ENCODE measurements at regions not wholly inside any gene's neighbourhood (a gene's known extent, or its start where the extent isn't known, plus 50 kb on each side); places are given as distances from the start of the nearest gene placed in this dataset.

DNA sequence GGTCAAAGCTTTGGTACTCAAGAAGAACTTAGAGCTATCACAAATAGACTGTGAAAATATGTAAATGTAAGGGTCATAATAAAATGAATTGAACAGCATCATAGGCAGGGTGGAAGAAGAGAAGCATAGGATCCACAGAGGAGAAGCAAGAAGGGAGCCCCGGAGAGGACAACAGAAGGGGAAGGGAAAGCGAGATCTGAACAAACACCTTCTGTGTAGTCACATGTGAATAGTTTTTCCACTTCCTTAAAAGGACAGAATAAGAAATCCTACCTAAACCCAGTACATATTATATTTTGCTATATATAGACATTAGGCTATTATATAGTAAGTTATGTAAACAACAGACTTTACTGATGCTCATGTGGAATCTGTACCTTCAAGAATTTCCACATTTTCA is 160.2 kb downstream of the DKK1 start:
- Mint-ChIP-seq H3K27ac (peak overlapping the region in 1 of 6 donors; percentile 68), H3K4me3 (no peak overlapping the region), H3K9me3 (no peaks in the 10 kb centered on the region)

GRCh38 chr10:52477305-52477704 is 163.2 kb downstream of the DKK1 start:
- ATAC-seq (ENCODE audit: low read depth in 2 of 2) (no peak), DNase-seq (no peak)
- Mint-ChIP-seq H3K9me3 (no peaks in the 10 kb centered on the region), H3K36me3 (no peaks in the 10 kb centered on the region), H3K4me3 (no peak overlapping the region), H3K27me3 (no peaks in the 10 kb centered on the region), H3K27ac (no peak overlapping the region), H3K4me1 (peaks cover 4 to 9% (median 4%) of the 10 kb centered on the region in 3 donors)

More for the DNA sequence above, 160.2 kb downstream of the DKK1 start:
- H3K4me1 Mint-ChIP-seq: peaks cover 4 to 9% (median 4%) of the 10 kb centered on the region in 3 donors
- DNase-seq (no peak), ATAC-seq (ENCODE audit: low read depth in 2 of 2) (peak in 1 of 2 donors; percentile 68)
- no peaks in the 10 kb centered on the region for H3K36me3 Mint-ChIP-seq
- no peaks in the 10 kb centered on the region for H3K27me3 Mint-ChIP-seq

- no peaks in the 10 kb centered on the region for H3K27me3 Mint-ChIP-seq
- H3K9me3 Mint-ChIP-seq: no peaks in the 10 kb centered on the region
- ATAC-seq (ENCODE audit: low read depth in 2 of 2): no peak
- peaks cover 5 to 16% (median 9%) of the 10 kb centered on the region in 3 donors for H3K4me1 Mint-ChIP-seq
- H3K36me3 Mint-ChIP-seq: no peaks in the 10 kb centered on the region
- no peak for DNase-seq
- no peak overlapping the region for H3K27ac Mint-ChIP-seq
- H3K4me3 Mint-ChIP-seq: no peak overlapping the region
These were observed 165.5 kb downstream of the DKK1 start for GRCh38 chr10:52479567-52479966.

DNA sequence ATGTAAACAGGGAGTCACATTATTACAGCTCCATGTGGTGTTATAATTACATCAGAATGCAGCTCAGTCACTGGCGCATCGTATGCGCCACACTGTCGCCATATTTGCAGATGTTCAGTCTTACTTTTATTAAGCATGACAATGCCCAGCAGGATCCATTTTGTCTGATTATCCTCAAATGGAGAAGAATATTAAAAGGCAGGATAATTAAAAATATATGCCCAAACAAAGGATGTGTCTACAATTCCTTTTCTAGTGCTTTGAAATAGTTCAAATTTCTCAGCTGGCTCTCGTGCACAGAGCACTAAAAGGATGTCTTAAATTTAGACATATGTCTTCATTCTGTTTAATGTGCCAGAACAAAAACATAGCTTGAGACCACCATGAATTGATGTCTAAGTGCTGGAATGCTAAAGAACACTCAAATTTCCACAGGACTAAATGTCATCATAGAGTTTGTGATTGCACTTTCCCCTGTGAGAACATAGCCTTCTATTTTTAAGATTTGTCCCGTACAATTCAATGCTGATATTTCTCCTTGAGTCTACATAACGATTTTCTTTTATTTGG is 168.0 kb downstream of the DKK1 start:
- no peak for DNase-seq
- Mint-ChIP-seq H3K4me1 (peaks cover 5 to 9% (median 9%) of the 10 kb centered on the region in 3 donors), H3K27ac (no peak overlapping the region), H3K4me3 (no peak overlapping the region), H3K36me3 (no peaks in the 10 kb centered on the region), H3K9me3 (no peaks in the 10 kb centered on the region), H3K27me3 (no peaks in the 10 kb centered on the region)
- no peak for ATAC-seq (ENCODE audit: low read depth in 2 of 2)

GRCh38 chr10:52483587-52483986 is 169.5 kb downstream of the DKK1 start:
- ATAC-seq (ENCODE audit: low read depth in 2 of 2): peak in 1 of 2 donors; percentile 49
- H3K9me3 Mint-ChIP-seq: no peaks in the 10 kb centered on the region

DNA sequence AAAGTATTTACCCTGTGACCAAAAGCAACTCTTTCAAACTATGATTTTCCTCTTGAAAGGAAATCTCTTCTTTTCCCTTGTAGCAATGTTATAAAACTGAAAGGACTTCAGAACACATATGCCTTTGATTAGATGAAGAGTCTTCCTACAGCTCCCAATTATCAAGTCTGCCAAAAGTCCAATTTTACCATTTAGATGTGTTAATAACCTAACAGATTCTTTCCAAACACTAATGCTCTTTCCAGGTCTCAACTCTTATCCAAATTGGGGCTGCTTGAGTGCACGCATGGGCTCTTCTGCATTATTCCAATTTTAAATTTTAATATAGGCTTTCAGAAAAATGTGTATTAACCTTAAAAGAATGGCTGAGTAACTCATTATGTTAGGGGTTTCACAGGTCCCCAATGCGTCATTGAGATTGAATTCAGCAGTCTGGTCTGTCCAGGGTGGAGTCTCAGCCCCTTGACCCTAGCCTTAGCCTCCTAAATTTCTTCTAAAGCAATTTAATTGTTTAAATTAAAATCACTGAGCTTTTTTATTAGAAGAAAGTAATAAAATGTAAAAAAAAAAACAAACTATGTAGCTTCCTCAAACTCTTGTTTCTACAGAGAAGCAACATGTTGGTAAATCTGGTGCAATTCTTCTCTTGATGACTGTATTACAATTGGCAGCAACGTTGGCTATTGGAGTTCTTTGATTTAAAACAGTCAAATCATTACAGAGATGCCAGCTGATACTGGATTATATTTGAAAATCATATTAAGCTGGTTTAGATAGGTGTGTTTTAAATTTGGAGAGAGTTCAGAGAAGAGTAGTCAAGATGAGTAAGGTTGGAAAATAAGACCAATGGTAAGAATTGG is 170.4 kb downstream of the DKK1 start:
- Mint-ChIP-seq H3K36me3 (no peaks in the 10 kb centered on the region), H3K4me3 (peak overlapping the region in 2 of 8 donors; percentile 26 to 59), H3K27me3 (no peaks in the 10 kb centered on the region), H3K9me3 (no peaks in the 10 kb centered on the region), H3K4me1 (peaks cover 5 to 9% (median 7%) of the 10 kb centered on the region in 3 donors), H3K27ac (no peak overlapping the region)
- ATAC-seq (ENCODE audit: low read depth in 2 of 2) (no peak), DNase-seq (no peak)

More at GRCh38 chr10:52483587-52483986, 169.5 kb downstream of the DKK1 start:
- peaks cover 5 to 9% (median 7%) of the 10 kb centered on the region in 3 donors for H3K4me1 Mint-ChIP-seq
- peak overlapping the region in 4 of 8 donors; percentile 3 to 33 (median 18) for H3K4me3 Mint-ChIP-seq
- no peak for DNase-seq
- H3K36me3 Mint-ChIP-seq: no peaks in the 10 kb centered on the region
- H3K27me3 Mint-ChIP-seq: no peaks in the 10 kb centered on the region
- peak overlapping the region in 3 of 6 donors; percentile 9 to 73 (median 57) for H3K27ac Mint-ChIP-seq

- no peaks in the 10 kb centered on the region for H3K27me3 Mint-ChIP-seq
- H3K27ac Mint-ChIP-seq: no peak overlapping the region
- H3K4me3 Mint-ChIP-seq: no peak overlapping the region
- DNase-seq: no peak
- peaks cover 5 to 9% (median 7%) of the 10 kb centered on the region in 3 donors for H3K4me1 Mint-ChIP-seq
- no peaks in the 10 kb centered on the region for H3K36me3 Mint-ChIP-seq
- no peak for ATAC-seq (ENCODE audit: low read depth in 2 of 2)
- no peaks in the 10 kb centered on the region for H3K9me3 Mint-ChIP-seq
These were observed 171.4 kb downstream of the DKK1 start for GRCh38 chr10:52485462-52485861.

DNA sequence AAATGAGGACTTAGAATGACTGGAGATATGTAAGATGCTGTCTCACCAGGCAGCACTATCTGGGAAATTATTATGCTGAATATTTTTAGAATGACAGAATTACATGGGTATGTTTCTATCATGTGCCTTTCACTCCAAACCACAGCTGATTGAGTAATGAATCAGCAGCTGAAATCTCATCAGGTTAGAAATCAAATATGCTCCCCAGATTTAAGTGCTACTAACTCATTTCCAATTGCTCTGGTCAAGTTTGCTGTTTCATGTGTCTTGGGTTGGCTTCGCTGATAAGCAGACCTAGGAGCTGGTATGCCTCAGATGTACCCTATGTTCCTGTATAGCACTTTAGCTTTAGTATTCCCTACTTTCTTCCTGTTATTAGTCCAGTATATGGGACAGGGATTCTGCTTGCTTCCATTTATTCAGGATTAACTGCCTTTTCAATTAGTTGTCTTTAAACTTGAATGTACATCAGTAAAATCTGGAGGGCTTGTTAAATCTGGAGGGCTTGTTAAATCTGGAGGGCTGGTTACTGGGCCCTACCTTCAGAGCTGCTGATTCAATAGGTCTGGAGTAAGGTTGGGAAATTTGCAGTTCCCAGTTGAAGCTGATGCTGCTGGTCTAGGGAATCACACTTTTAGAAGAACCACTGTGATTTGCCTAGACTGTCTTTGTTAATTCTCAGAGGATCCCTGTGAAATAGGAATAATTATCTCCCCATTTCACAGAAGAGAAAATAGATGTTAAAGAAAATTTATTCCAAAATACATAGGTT is 172.9 kb downstream of the DKK1 start:
- ATAC-seq (ENCODE audit: low read depth in 2 of 2) (no peak), DNase-seq (no peak)
- no peak overlapping the region for H3K4me3 Mint-ChIP-seq
- no peak overlapping the region for H3K27ac Mint-ChIP-seq
- H3K4me1 Mint-ChIP-seq: peaks cover 5 to 9% (median 7%) of the 10 kb centered on the region in 3 donors
- H3K27me3 Mint-ChIP-seq: no peaks in the 10 kb centered on the region
- H3K9me3 Mint-ChIP-seq: no peaks in the 10 kb centered on the region
- no peaks in the 10 kb centered on the region for H3K36me3 Mint-ChIP-seq

GRCh38 chr10:52488606-52489485 is 174.8 kb downstream of the DKK1 start:
- peaks cover 0 to 4% (median 0%) of the 10 kb centered on the region in 3 donors for H3K4me1 Mint-ChIP-seq
- H3K27me3 Mint-ChIP-seq: no peaks in the 10 kb centered on the region
- H3K36me3 Mint-ChIP-seq: no peaks in the 10 kb centered on the region
- no peak overlapping the region for H3K27ac Mint-ChIP-seq
- no peak overlapping the region for H3K4me3 Mint-ChIP-seq
- H3K9me3 Mint-ChIP-seq: no peaks in the 10 kb centered on the region
- DNase-seq: peak; percentile 3
- ATAC-seq (ENCODE audit: low read depth in 2 of 2): no peak

DNA sequence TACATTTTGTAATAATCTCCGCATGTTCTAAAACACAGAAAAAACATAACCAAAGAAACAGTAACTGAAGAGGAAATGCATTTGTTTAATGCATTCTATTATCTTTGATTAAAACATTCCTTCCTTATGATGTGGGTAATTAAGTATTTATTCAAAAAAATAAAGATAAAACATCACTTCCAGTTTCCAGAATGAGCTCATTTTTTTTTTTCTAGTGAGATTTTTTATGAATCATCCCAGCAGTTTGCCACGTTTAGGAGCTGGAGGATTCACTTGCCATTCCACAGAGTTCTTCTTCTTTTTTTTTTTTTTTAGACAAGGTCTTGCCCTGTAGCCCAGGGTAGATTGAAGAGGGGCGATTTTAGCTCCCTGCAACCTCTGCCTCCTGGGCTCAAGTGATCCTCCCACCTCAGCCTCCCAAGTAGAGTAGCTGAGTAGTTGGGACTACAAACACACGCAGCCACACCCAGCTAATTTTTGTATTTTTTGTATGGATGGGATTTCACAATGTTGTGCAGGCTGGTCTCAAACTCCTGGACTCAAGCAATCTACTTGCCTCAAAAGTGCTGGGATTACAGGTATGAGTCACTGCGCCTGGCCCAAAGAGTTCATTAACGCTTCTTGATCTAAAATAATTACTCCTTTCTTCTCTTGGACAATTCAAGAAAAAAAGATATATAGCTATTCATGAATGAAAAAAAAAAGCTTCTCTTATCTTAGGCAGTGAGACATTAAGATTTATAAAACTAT is 177.3 kb downstream of the DKK1 start:
- no peak overlapping the region for H3K4me3 Mint-ChIP-seq
- H3K36me3 Mint-ChIP-seq: no peaks in the 10 kb centered on the region
- DNase-seq (no peak), ATAC-seq (ENCODE audit: low read depth in 2 of 2) (no peak)
- no peaks in the 10 kb centered on the region for H3K27me3 Mint-ChIP-seq
- no peaks in the 10 kb centered on the region for H3K4me1 Mint-ChIP-seq
- peaks cover 0 to under 1% (median 0%) of the 10 kb centered on the region in 7 donors for H3K9me3 Mint-ChIP-seq
- no peak overlapping the region for H3K27ac Mint-ChIP-seq

- peaks cover 0 to 1% of the 10 kb centered on the region in 2 donors for H3K36me3 Mint-ChIP-seq
- no peak overlapping the region for H3K27ac Mint-ChIP-seq
- H3K4me3 Mint-ChIP-seq: no peak overlapping the region
- H3K4me1 Mint-ChIP-seq: no peaks in the 10 kb centered on the region
- DNase-seq: no peak
- no peak for ATAC-seq (ENCODE audit: low read depth in 2 of 2)
- peaks cover 0 to 10% (median 6%) of the 10 kb centered on the region in 3 donors for H3K27me3 Mint-ChIP-seq
- H3K9me3 Mint-ChIP-seq: peaks cover 5 to 22% (median 6%) of the 10 kb centered on the region in 7 donors
These were observed 185.2 kb downstream of the DKK1 start for GRCh38 chr10:52499281-52499680.

- no peak for ATAC-seq (ENCODE audit: low read depth in 2 of 2)
- H3K36me3 Mint-ChIP-seq: peaks cover 0 to 12% of the 10 kb centered on the region in 2 donors
- H3K9me3 Mint-ChIP-seq: peaks cover 9 to 34% (median 13%) of the 10 kb centered on the region in 7 donors
- no peaks in the 10 kb centered on the region for H3K4me1 Mint-ChIP-seq
- DNase-seq: no peak
- no peak overlapping the region for H3K4me3 Mint-ChIP-seq
- no peak overlapping the region for H3K27ac Mint-ChIP-seq
- peaks cover 0 to 10% (median 7%) of the 10 kb centered on the region in 3 donors for H3K27me3 Mint-ChIP-seq
These were observed 186.4 kb downstream of the DKK1 start for GRCh38 chr10:52500476-52500875.
